Uterus (tissue), 3 donors: ENCODE measurements at regions not wholly inside any gene's neighbourhood (a gene's known extent, or its start where the extent isn't known, plus 50 kb on each side); places are given as distances from the start of the nearest gene placed in this dataset. TPM values are rescaled to one million over a fixed set of nuclear protein-coding genes. Genes with fewer than 3 reads are reported as not detected.

Experiments
- DNase-seq, 2 donors: peaks; one replicate each; pipeline ENCODE4 v3.0.0-alpha.2; 2019 to 2020
- H3K27ac ChIP-seq, 2 donors: fragments of 200-600 bp; sonication (generic); 1 replicate in 1 of 2; 2 replicates in 1 of 2; pipeline ENCODE4 v1.5.1; 2016 to 2018
- H3K27me3 ChIP-seq, 2 donors: fragments of 200-600 bp; sonication (generic); one replicate each; pipeline ENCODE4 v1.5.1; 2018 to 2019; ENCODE audit warnings: control low read depth in 1 of 2
- H3K36me3 ChIP-seq, 2 donors: fragments of 200-600 bp; sonication (generic); one replicate each; pipeline ENCODE4 v1.5.1; 2019; ENCODE audit warnings: control low read depth in 1 of 2
- H3K4me1 ChIP-seq, 2 donors: fragments of 200-600 bp; sonication (generic); one replicate each; pipeline ENCODE4 v1.5.1; 2018 to 2019; ENCODE audit warnings: control low read depth in 1 of 2
- H3K4me3 ChIP-seq, 2 donors: fragments of 200-600 bp; sonication (generic); 1 replicate in 1 of 2; 2 replicates in 1 of 2; pipeline ENCODE4 v1.5.1; 2018 to 2019; ENCODE audit warnings: mild to moderate bottlenecking in 1 of 2
- H3K9me3 ChIP-seq, 2 donors: fragments of 200-600 bp; sonication (generic); one replicate each; pipeline ENCODE4 v1.5.1; 2019; ENCODE audit warnings: control low read depth in 1 of 2
- POLR2A ChIP-seq, 2 donors: fragments of 450-650 bp; IDR thresholded peaks; one replicate each; pipeline ENCODE4 v1.6.1; 2016; ENCODE audit warnings: antibody characterized with exemption in 2 of 2, mild to moderate bottlenecking in 1 of 2, moderate library complexity in 1 of 2
- intact Hi-C: fragments of 100-400 bp; cut with DNase I; formaldehyde crosslinking; loops from one replicate; pipeline ENCODE4 v1.15.1; 2023; ENCODE audit warnings: low total_unique reads
- small RNA-seq: library from RNA; depleted of rRNA; stranded (forward); fragments of <200 nt; gene quantifications from one replicate; pipeline ENCODE3, GENCODE V24; 2016
- TF ChIP-seq, protein P1 (sequence below), 4 experiments: fragments of 200-600 bp in 2 of 4; fragments of 450-650 bp in 2 of 4; sonication (generic) in 2 of 4; IDR thresholded peaks; one replicate each; pipeline ENCODE4 v1.5.1; 2016 to 2019; ENCODE audit warnings: antibody characterized with exemption in 4 of 4, mild to moderate bottlenecking in 2 of 4, moderate library complexity in 1 of 4
- donor health status: DM: yes; HTN: yes; CAD: no.

DNA sequence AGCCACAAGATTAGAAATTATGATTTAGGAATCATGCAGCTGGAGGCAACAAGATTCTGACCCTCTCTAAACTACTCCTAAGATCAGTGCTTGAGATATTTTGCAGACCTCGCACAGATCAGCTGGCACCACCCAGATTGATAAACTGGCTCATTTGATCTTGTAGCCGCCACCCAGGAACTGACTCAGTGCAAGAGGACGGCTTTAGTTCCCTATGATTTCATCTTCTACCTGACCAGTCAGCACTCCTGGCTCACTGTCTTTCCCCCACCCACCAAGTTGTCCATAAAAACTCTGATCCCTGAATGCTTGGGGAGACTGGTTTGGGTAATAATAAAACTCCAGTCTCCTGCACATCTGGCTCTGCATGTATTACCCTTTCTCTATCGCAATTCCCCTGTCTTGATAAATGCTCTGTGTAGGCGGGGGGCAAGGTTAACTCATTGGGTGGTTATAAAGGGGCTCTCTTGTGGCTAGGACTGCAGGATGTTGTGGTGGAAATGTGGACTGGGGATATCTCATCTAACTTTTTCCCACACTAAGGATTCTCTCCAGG is 96.1 kb downstream of the ARL6IP6 start:
- TF ChIP-seq, protein P1, sequence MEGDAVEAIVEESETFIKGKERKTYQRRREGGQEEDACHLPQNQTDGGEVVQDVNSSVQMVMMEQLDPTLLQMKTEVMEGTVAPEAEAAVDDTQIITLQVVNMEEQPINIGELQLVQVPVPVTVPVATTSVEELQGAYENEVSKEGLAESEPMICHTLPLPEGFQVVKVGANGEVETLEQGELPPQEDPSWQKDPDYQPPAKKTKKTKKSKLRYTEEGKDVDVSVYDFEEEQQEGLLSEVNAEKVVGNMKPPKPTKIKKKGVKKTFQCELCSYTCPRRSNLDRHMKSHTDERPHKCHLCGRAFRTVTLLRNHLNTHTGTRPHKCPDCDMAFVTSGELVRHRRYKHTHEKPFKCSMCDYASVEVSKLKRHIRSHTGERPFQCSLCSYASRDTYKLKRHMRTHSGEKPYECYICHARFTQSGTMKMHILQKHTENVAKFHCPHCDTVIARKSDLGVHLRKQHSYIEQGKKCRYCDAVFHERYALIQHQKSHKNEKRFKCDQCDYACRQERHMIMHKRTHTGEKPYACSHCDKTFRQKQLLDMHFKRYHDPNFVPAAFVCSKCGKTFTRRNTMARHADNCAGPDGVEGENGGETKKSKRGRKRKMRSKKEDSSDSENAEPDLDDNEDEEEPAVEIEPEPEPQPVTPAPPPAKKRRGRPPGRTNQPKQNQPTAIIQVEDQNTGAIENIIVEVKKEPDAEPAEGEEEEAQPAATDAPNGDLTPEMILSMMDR (IDR thresholded peaks at IDR 0.05) = no peak
- no peak for TF ChIP-seq POLR2A (IDR thresholded peaks at IDR 0.05)
- Histone ChIP-seq H3K4me1 (no peaks in the 10 kb centered on the region), H3K27me3 (no peaks in the 10 kb centered on the region), H3K36me3 (no peaks in the 10 kb centered on the region), H3K27ac (no peak overlapping the region), H3K4me3 (no peak overlapping the region), H3K9me3 (peaks cover 0 to 4% of the 10 kb centered on the region in 2 donors)
- no peak for DNase-seq
- intact Hi-C loops = loop anchor here (5.0 kb wide), 1 partner anchor 1367 kb away; no protein-coding TSS in a partner anchor

GRCh38 chr2:152813351-152813750 is 94.9 kb downstream of the ARL6IP6 start:
- TF ChIP-seq, protein P1 (IDR thresholded peaks at IDR 0.05) = no peak
- Histone ChIP-seq H3K27me3 (no peaks in the 10 kb centered on the region), H3K4me3 (no peak overlapping the region), H3K36me3 (no peaks in the 10 kb centered on the region), H3K27ac (no peak overlapping the region), H3K4me1 (no peaks in the 10 kb centered on the region), H3K9me3 (peaks cover 0 to 4% of the 10 kb centered on the region in 2 donors)
- DNase-seq = no peak
- intact Hi-C loops = no loop called here

Small RNAs in the stretch of these regions (small RNA-seq; reads per million reads assigned to genes)
- gene AC009969.1 (not detected), gene AC079150.2 (not detected)
